ENCODE measurements at regions not wholly inside any gene's neighbourhood (a gene's known extent, or its start where the extent isn't known, plus 50 kb on each side); places are given as distances from the start of the nearest gene placed in this dataset.

DNA sequence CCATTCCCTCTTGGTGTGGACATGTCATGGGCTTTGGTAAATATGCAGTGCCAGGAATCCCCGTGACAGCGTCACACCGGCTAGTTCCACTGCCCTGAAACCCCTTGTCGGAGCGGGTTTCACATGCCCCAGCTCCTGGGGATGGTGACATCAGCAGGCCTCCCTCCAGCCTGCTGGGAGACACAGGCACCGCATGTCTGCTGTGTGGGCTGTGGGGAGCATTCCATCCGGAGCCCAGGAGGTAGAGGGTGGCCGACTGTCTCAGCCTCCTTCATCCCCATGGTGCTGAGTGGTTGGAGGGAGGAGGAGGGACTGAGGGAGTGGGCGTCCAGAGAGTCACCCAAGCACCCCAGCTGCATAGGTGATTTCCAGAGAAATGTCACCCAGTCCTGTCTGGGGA is 1161.1 kb downstream of the BRD1 start:
- H3K27me3 ChIP-seq (ENCODE audit: low read length): no peaks in the 10 kb centered on the region
- H3K9ac ChIP-seq (ENCODE audit: low read length): no peak overlapping the region
- no peaks in the 10 kb centered on the region; the same call in 1 of the 2 replicates for H4K20me1 ChIP-seq (ENCODE audit: insufficient read depth, low read depth, low read length)
- H3K4me3 ChIP-seq (ENCODE audit: low read length): no peak overlapping the region
- H2AFZ ChIP-seq (ENCODE audit: low read length): no peak overlapping the region
- H3K9me3 ChIP-seq (ENCODE audit: low read length): peaks cover 7% of the 10 kb centered on the region
- no peaks in the 10 kb centered on the region for H3K4me1 ChIP-seq (ENCODE audit: low read length)
- no peak overlapping the region for H3K27ac ChIP-seq (ENCODE audit: low read length)
- DNase-seq: no peak
- no peak overlapping the region for H3K4me2 ChIP-seq (ENCODE audit: low read depth, low read length, poor library complexity, severe bottlenecking)
- no peaks in the 10 kb centered on the region for H3K79me2 ChIP-seq (ENCODE audit: low read length)
- no peaks in the 10 kb centered on the region for H3K36me3 ChIP-seq (ENCODE audit: insufficient read depth, low read length)
- H3K9me2 ChIP-seq (replicated peaks; ENCODE audit: insufficient read depth, low read length): no peaks in the 10 kb centered on the region

DNA sequence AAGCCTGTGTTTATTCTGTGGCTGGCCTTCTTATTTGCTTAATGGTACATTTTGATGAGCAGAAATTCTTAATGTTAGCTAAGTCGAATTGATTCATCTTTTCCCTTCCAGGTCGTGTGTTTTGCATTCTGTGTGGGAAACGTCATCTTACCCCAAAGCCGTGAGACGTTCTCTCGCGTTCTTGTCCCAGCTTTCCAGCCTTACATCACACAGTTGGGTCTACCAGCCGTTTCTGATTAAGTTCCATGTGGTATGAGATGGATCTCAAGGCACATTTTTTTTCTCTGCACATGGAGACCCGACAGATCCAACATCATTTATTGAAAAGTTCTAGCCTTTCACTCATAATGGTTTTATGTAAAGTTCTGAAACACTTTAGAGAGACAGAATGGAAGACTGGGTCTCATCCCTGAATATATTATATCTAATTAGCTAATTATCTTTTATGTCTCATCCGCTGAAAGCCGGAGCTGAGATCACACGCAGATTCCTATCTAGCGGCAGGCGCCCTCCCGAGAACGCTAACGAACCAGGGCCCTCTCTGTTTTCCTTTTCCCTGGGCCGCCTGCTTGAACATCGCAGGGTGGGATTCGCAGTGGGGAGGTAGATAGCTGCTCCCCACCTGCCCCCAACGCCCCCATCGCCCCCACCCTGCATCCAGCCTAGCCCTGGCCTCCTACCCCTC is 1162.2 kb downstream of the BRD1 start:
- no peak overlapping the region for H3K4me2 ChIP-seq (ENCODE audit: low read depth, low read length, poor library complexity, severe bottlenecking)
- H3K27ac ChIP-seq (ENCODE audit: low read length): no peak overlapping the region
- no peaks in the 10 kb centered on the region; the same call in 1 of the 2 replicates for H4K20me1 ChIP-seq (ENCODE audit: insufficient read depth, low read depth, low read length)
- H3K9me3 ChIP-seq (ENCODE audit: low read length): peaks cover 7% of the 10 kb centered on the region
- H3K27me3 ChIP-seq (ENCODE audit: low read length): no peaks in the 10 kb centered on the region
- H2AFZ ChIP-seq (ENCODE audit: low read length): no peak overlapping the region
- H3K4me3 ChIP-seq (ENCODE audit: low read length): no peak overlapping the region
- H3K4me1 ChIP-seq (ENCODE audit: low read length): no peaks in the 10 kb centered on the region
- H3K36me3 ChIP-seq (ENCODE audit: insufficient read depth, low read length): no peaks in the 10 kb centered on the region
- DNase-seq: no peak
- H3K9ac ChIP-seq (ENCODE audit: low read length): no peak overlapping the region
- no peaks in the 10 kb centered on the region for H3K79me2 ChIP-seq (ENCODE audit: low read length)
- no peaks in the 10 kb centered on the region for H3K9me2 ChIP-seq (replicated peaks; ENCODE audit: insufficient read depth, low read length)

GRCh38 chr22:48664586-48664985 is 1163.1 kb downstream of the BRD1 start:
- Histone ChIP-seq H3K9me3 (ENCODE audit: low read length) (peaks cover 7% of the 10 kb centered on the region), H3K4me3 (ENCODE audit: low read length) (no peak overlapping the region), H2AFZ (ENCODE audit: low read length) (no peak overlapping the region), H3K27ac (ENCODE audit: low read length) (no peak overlapping the region), H3K36me3 (ENCODE audit: insufficient read depth, low read length) (no peaks in the 10 kb centered on the region), H4K20me1 (ENCODE audit: insufficient read depth, low read depth, low read length) (no peaks in the 10 kb centered on the region), H3K9me2 (replicated peaks; ENCODE audit: insufficient read depth, low read length) (no peaks in the 10 kb centered on the region), H3K9ac (ENCODE audit: low read length) (no peak overlapping the region), H3K4me1 (ENCODE audit: low read length) (no peaks in the 10 kb centered on the region), H3K79me2 (ENCODE audit: low read length) (no peaks in the 10 kb centered on the region), H3K4me2 (ENCODE audit: low read depth, low read length, poor library complexity, severe bottlenecking) (no peak overlapping the region), H3K27me3 (ENCODE audit: low read length) (no peaks in the 10 kb centered on the region)
- no peak for DNase-seq

GRCh38 chr22:48663297-48663696 is 1164.4 kb downstream of the BRD1 start:
- no peak overlapping the region for H3K9ac ChIP-seq (ENCODE audit: low read length)
- H3K27ac ChIP-seq (ENCODE audit: low read length): no peak overlapping the region
- H4K20me1 ChIP-seq (ENCODE audit: insufficient read depth, low read depth, low read length): no peaks in the 10 kb centered on the region
- no peaks in the 10 kb centered on the region for H3K4me1 ChIP-seq (ENCODE audit: low read length)
- no peak overlapping the region for H3K4me3 ChIP-seq (ENCODE audit: low read length)
- no peak overlapping the region for H3K4me2 ChIP-seq (ENCODE audit: low read depth, low read length, poor library complexity, severe bottlenecking)
- no peaks in the 10 kb centered on the region for H3K36me3 ChIP-seq (ENCODE audit: insufficient read depth, low read length)
- no peaks in the 10 kb centered on the region for H3K9me2 ChIP-seq (replicated peaks; ENCODE audit: insufficient read depth, low read length)
- DNase-seq: peak; percentile 78
- H3K79me2 ChIP-seq (ENCODE audit: low read length): no peaks in the 10 kb centered on the region
- H3K9me3 ChIP-seq (ENCODE audit: low read length): peaks cover 7% of the 10 kb centered on the region
- H2AFZ ChIP-seq (ENCODE audit: low read length): no peak overlapping the region
- H3K27me3 ChIP-seq (ENCODE audit: low read length): no peaks in the 10 kb centered on the region

DNA sequence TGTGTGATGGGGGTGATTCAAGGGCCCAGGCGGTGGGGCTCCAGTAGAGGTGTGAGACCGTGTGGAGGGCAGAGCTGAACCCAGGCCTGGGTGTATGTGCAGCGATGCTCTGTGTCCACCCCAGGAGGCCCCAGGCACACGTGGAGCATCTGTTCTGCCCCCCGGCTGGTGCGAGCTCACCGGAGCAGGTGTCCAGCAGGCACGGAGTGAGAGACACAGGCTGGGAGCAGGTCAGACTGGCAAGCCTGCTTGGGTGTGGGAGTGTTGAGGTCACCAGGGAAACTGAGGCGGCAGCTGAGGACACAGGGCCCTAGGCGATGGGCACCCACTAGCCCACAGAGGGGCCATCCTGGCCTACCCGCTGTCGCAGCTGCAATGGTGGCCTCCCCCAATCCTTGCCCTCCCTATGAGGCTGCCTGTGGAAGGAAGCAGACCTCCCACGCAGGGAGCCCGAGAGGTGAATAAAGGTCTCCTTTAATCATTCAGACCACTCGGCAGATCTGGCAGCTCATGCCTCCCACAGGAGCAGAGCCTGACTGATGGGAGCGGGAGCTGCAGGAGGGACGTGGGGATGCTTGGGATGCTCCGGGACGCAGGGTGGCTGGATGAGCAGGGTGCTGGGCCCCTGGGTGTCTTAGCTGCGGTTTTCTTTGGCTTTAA is 1165.1 kb downstream of the BRD1 start:
- Histone ChIP-seq H3K36me3 (ENCODE audit: insufficient read depth, low read length) (no peaks in the 10 kb centered on the region), H3K9ac (ENCODE audit: low read length) (no peak overlapping the region), H3K4me3 (ENCODE audit: low read length) (no peak overlapping the region), H3K4me1 (ENCODE audit: low read length) (no peaks in the 10 kb centered on the region), H3K79me2 (ENCODE audit: low read length) (no peaks in the 10 kb centered on the region), H2AFZ (ENCODE audit: low read length) (no peak overlapping the region), H3K9me3 (ENCODE audit: low read length) (peaks cover 7% of the 10 kb centered on the region), H4K20me1 (ENCODE audit: insufficient read depth, low read depth, low read length) (no peaks in the 10 kb centered on the region), H3K27me3 (ENCODE audit: low read length) (no peaks in the 10 kb centered on the region), H3K4me2 (ENCODE audit: low read depth, low read length, poor library complexity, severe bottlenecking) (no peak overlapping the region), H3K9me2 (replicated peaks; ENCODE audit: insufficient read depth, low read length) (no peaks in the 10 kb centered on the region), H3K27ac (ENCODE audit: low read length) (no peak overlapping the region)
- DNase-seq: no peak

GRCh38 chr22:48661984-48662383 is 1165.7 kb downstream of the BRD1 start:
- H3K79me2 ChIP-seq (ENCODE audit: low read length): no peaks in the 10 kb centered on the region
- H2AFZ ChIP-seq (ENCODE audit: low read length): no peak overlapping the region
- no peak overlapping the region for H3K4me3 ChIP-seq (ENCODE audit: low read length)
- peaks cover 7% of the 10 kb centered on the region for H3K9me3 ChIP-seq (ENCODE audit: low read length)
- H3K4me1 ChIP-seq (ENCODE audit: low read length): no peaks in the 10 kb centered on the region
- H3K27ac ChIP-seq (ENCODE audit: low read length): no peak overlapping the region
- no peaks in the 10 kb centered on the region for H3K9me2 ChIP-seq (replicated peaks; ENCODE audit: insufficient read depth, low read length)
- DNase-seq: no peak
- no peak overlapping the region for H3K4me2 ChIP-seq (ENCODE audit: low read depth, low read length, poor library complexity, severe bottlenecking)
- no peak overlapping the region for H3K9ac ChIP-seq (ENCODE audit: low read length)
- no peaks in the 10 kb centered on the region for H3K36me3 ChIP-seq (ENCODE audit: insufficient read depth, low read length)
- H3K27me3 ChIP-seq (ENCODE audit: low read length): no peaks in the 10 kb centered on the region
- H4K20me1 ChIP-seq (ENCODE audit: insufficient read depth, low read depth, low read length): no peaks in the 10 kb centered on the region

- Histone ChIP-seq H3K27ac (ENCODE audit: low read length) (no peak overlapping the region), H4K20me1 (ENCODE audit: insufficient read depth, low read depth, low read length) (no peaks in the 10 kb centered on the region), H2AFZ (ENCODE audit: low read length) (no peak overlapping the region), H3K9me3 (ENCODE audit: low read length) (peaks cover 7% of the 10 kb centered on the region), H3K9me2 (replicated peaks; ENCODE audit: insufficient read depth, low read length) (no peaks in the 10 kb centered on the region), H3K4me1 (ENCODE audit: low read length) (no peaks in the 10 kb centered on the region), H3K4me3 (ENCODE audit: low read length) (no peak overlapping the region), H3K79me2 (ENCODE audit: low read length) (no peaks in the 10 kb centered on the region), H3K36me3 (ENCODE audit: insufficient read depth, low read length) (no peaks in the 10 kb centered on the region), H3K27me3 (ENCODE audit: low read length) (no peaks in the 10 kb centered on the region), H3K9ac (ENCODE audit: low read length) (no peak overlapping the region), H3K4me2 (ENCODE audit: low read depth, low read length, poor library complexity, severe bottlenecking) (no peak overlapping the region)
- DNase-seq: no peak
Measured at GRCh38 chr22:48660790-48661740, 1166.6 kb downstream of the BRD1 start.

Data from Karpas-422 (cell line).